ENCODE measurements at regions not wholly inside any gene's neighbourhood (a gene's known extent, or its start where the extent isn't known, plus 50 kb on each side); places are given as distances from the start of the nearest gene placed in this dataset.
"Not testable (repeated sequence)": the region's sequence is repeated elsewhere in the genome, so short reads cannot be mapped to it uniquely, and the experiment has no call there.

GRCh38 chr2:12620759-12621158, 96.0 kb upstream of the TRIB2 start:
- Histone ChIP-seq H3K36me3 (no peaks in the 10 kb centered on the region), H3K4me1 (replicated peaks) (no peaks in the 10 kb centered on the region), H3K27me3 (replicated peaks; ENCODE audit: insufficient read depth) (no peaks in the 10 kb centered on the region), H3K27ac (no peak overlapping the region), H3K9me3 (no peaks in the 10 kb centered on the region), H3K4me3 (no peak overlapping the region)
- WGBS: 96% methylated on average over 2 of the region's 2 CpGs
- intact Hi-C loops (cut with DNase I): no loop called here
- no peak for TF ChIP-seq POLR2A (IDR thresholded peaks at IDR 0.05)
- no peak for TF ChIP-seq CTCF (IDR thresholded peaks at IDR 0.05)
- no peak for TF ChIP-seq POLR2AphosphoS5 (IDR thresholded peaks at IDR 0.05)
- no peak for DNase-seq (ENCODE audit: low spot score)

DNA sequence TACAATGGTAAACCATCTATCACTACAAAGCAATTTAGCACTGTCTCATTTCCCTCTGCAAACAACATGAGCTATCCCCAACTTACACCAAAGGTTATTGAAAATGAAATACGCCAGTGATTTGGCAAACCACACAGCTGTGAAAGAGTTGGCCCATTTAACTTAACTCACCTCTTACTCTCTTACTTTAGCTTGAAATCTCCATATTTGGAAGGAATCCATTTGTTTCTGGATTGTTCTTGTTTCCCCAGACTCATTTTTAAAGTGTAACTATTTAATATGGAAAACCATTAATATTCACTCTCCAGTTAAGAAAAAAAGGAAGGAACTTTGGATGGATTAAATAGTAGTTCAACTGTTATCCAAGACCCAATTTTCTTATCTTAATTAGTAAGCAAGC, 93.7 kb upstream of the TRIB2 start:
- no peaks in the 10 kb centered on the region for H3K36me3 ChIP-seq
- WGBS: 70% methylated on average over 1 of the region's 1 CpG
- intact Hi-C loops (cut with DNase I): no loop called here
- no peak overlapping the region for H3K4me3 ChIP-seq
- H3K9me3 ChIP-seq: no peaks in the 10 kb centered on the region
- no peaks in the 10 kb centered on the region for H3K27me3 ChIP-seq (replicated peaks; ENCODE audit: insufficient read depth)
- no peak for DNase-seq (ENCODE audit: low spot score)
- no peak overlapping the region for H3K27ac ChIP-seq
- no peaks in the 10 kb centered on the region for H3K4me1 ChIP-seq (replicated peaks)
- no peak for TF ChIP-seq POLR2A (IDR thresholded peaks at IDR 0.05)

DNA sequence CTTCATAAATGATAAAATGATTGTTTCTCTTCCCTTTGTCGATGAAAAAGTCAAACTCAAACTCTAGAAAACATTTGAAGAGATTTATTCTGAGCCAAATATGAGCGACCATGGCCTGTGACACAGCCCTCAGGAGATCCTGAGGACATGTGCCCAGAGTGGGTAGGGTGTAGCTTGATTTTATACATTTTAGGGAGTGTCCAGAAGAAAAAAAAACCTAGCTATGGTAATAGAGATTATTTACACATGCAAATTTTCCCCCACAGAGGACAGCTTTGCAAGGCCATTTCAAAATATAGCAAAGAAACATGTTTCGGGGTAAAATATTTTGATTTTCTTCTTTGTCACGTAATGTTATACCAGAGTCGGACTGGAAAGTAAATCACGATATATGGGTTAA, 92.4 kb upstream of the TRIB2 start:
- no peak overlapping the region for H3K27ac ChIP-seq

DNA sequence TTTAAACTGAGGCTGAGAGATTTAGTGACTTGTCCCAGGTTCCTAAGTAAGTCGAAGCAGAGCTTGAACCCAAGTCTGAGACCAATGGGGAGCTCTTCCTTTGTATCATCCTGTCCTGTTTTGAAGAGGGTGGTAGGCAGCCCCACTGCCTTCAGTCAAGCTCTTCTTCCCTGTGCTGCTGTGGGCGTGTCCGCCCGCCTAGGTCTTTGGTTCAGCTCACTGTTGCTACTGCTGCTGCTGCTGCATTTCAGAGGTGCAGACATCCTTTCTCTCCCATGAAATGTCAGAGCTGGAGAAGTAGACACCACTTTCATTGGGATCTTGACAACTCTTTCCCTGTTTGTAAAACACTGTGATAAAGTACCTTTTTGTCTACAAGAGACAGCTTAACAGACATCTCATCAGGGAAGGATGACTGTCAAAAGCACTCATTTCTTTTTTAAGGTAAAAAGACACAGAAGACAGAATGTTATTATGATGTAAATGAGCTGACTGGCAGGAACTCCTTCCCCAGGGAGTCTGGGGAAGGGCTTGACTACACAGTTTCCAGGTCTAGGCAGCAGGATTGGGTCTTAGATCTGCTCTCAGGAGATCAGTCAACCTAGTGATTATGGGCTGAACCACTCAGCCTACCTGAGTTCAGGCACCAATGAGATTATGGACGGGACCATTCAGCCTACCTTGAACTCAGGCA, 91.7 kb upstream of the TRIB2 start:
- intact Hi-C loops (cut with DNase I): no loop called here
- DNase-seq (ENCODE audit: low spot score): no peak
- H3K4me1 ChIP-seq (replicated peaks): no peaks in the 10 kb centered on the region
- 76% methylated on average over 5 of the region's 5 CpGs for WGBS
- no peak overlapping the region for H3K27ac ChIP-seq
- TF ChIP-seq POLR2AphosphoS5 (IDR thresholded peaks at IDR 0.05) (no peak), POLR2A (IDR thresholded peaks at IDR 0.05) (no peak), CTCF (IDR thresholded peaks at IDR 0.05) (no peak)
- H3K36me3 ChIP-seq: no peaks in the 10 kb centered on the region
- no peaks in the 10 kb centered on the region for H3K27me3 ChIP-seq (replicated peaks; ENCODE audit: insufficient read depth)
- H3K9me3 ChIP-seq: no peaks in the 10 kb centered on the region
- H3K4me3 ChIP-seq: no peak overlapping the region

More for the DNA sequence above, 92.4 kb upstream of the TRIB2 start:
- no peaks in the 10 kb centered on the region for H3K9me3 ChIP-seq
- no peaks in the 10 kb centered on the region for H3K36me3 ChIP-seq
- 93% methylated on average over 6 of the region's 6 CpGs for WGBS
- DNase-seq (ENCODE audit: low spot score): no peak
- intact Hi-C loops (cut with DNase I): no loop called here
- TF ChIP-seq POLR2AphosphoS5 (IDR thresholded peaks at IDR 0.05) (no peak), POLR2A (IDR thresholded peaks at IDR 0.05) (no peak), CTCF (IDR thresholded peaks at IDR 0.05) (no peak)
- H3K4me3 ChIP-seq: no peak overlapping the region
- no peaks in the 10 kb centered on the region for H3K27me3 ChIP-seq (replicated peaks; ENCODE audit: insufficient read depth)
- H3K4me1 ChIP-seq (replicated peaks): no peaks in the 10 kb centered on the region

DNA sequence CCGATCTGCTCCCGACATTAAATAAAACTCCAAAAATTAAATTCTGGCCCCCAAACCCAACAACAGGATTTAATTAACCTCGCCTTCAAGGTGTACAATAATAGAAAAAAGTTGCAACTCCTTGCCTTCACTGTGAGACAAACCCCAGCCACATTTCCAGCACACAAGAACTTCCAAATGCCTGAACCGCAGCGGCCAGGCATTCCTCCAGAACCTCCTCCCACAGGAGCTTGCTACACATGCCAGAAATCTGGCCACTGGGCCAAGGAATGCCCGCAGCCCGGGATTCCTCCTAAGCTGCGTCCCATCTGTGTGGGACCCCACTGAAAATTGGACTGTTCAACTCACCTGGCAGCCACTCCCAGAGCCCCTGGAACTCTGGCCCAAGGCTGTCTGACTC, 88.2 kb upstream of the TRIB2 start:
- H3K4me1 ChIP-seq (replicated peaks); H3K27me3 ChIP-seq (replicated peaks; ENCODE audit: insufficient read depth); H3K27ac ChIP-seq; H3K36me3 ChIP-seq; intact Hi-C loops (cut with DNase I); H3K4me3 ChIP-seq; H3K9me3 ChIP-seq; DNase-seq (ENCODE audit: low spot score): not testable (repeated sequence)
- WGBS: 86% methylated on average over 8 of the region's 8 CpGs

DNA sequence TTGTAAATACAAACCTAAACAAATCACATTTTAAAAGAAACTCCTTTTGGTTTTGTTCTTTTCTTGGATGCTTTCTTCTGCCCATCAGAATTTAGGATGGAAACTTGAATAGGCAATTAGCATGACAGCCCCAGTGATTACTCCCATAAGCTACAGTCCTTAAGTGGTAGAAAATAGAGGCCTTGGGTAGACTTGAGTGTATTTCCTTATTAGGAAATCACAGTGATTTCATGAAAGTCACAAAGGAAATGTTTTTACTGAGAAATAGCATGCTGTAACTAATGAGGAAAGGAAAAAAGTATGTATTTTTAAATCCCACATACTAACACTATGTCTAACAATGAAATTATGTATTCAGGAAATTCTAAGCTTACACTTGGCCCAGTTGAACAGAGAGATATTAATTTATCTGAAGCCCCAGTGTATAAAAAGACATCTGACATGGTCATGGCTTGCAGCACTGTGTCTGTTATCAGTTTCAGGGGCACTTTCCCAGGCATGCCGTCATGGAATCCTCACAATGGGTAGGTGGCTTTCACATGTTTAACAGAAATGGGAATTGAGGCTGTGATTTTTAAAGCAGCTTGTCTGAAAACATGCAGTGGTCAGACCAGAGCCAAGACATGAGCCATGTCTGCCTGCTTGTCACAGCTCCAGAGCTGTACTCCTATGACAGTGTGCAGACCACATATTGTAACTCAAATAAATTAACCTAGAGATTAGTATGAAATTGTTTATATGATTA, 79.7 kb upstream of the TRIB2 start:
- no peak for DNase-seq (ENCODE audit: low spot score)
- H3K4me1 ChIP-seq (replicated peaks): no peaks in the 10 kb centered on the region
- H3K27ac ChIP-seq: no peak overlapping the region

More for the DNA sequence above, 79.7 kb upstream of the TRIB2 start:
- 76% methylated on average over 1 of the region's 1 CpG for WGBS
- intact Hi-C loops (cut with DNase I): no loop called here
- no peaks in the 10 kb centered on the region for H3K9me3 ChIP-seq
- TF ChIP-seq POLR2A (IDR thresholded peaks at IDR 0.05): no peak
- TF ChIP-seq POLR2AphosphoS5 (IDR thresholded peaks at IDR 0.05): no peak
- TF ChIP-seq CTCF (IDR thresholded peaks at IDR 0.05): no peak
- H3K27me3 ChIP-seq (replicated peaks; ENCODE audit: insufficient read depth): no peaks in the 10 kb centered on the region
- H3K4me3 ChIP-seq: no peak overlapping the region
- no peaks in the 10 kb centered on the region for H3K36me3 ChIP-seq
